HG02678 (cell line): ENCODE measurements at regions not wholly inside any gene's neighbourhood (a gene's known extent, or its start where the extent isn't known, plus 50 kb on each side); places are given as distances from the start of the nearest gene placed in this dataset.

Source experiments
- ATAC-seq: cut with Tn5 transposase; IDR thresholded peaks from one replicate; pipeline ENCODE4 v1.9.1; 2021; ENCODE audit warnings: mild to moderate bottlenecking, moderate library complexity; ENCODE audit not compliant: unreplicated experiment

DNA sequence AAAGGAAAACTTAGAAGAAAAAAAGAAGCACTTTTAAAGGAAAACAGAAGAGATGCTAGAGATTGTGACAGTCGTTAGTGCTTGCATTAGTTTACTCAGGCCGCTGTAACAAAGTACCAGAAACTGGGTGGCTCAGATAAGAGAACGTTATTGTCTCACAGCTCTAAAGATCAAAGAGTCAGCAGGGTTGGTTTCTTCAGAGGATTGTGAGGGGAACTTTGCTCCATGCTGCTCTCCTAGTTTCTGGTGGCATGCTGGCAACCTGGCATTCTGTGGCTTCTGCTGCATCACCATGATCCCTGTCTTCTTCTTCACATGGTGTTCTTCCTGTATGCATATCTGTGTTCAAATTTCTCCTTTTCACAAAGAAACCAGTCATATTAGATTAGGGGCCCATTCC lies 119.4 kb upstream of the PLEKHA5 start:
- ATAC-seq = no peak

GRCh38 chr12:19010726-19011125 lies 118.8 kb upstream of the PLEKHA5 start:
- no peak for ATAC-seq

DNA sequence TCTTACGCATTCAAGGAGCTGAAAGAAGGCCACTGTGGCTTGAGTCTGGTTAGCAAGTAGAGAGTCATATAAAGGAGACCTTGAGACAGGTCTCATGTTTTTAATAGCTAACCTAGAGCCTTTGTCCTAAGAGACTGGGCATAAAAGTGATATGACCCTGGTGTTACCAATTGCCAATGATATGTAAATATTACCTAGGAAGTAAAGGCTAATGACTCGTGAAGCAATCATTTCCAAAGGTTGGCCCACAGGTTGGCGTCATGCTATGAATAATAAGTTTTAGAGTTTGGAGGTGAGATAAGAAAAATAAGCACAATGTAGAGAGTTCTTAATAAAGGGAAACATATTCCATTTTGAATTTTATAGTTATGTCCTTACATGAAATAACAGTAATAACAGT lies 116.6 kb upstream of the PLEKHA5 start:
- ATAC-seq = no peak

DNA sequence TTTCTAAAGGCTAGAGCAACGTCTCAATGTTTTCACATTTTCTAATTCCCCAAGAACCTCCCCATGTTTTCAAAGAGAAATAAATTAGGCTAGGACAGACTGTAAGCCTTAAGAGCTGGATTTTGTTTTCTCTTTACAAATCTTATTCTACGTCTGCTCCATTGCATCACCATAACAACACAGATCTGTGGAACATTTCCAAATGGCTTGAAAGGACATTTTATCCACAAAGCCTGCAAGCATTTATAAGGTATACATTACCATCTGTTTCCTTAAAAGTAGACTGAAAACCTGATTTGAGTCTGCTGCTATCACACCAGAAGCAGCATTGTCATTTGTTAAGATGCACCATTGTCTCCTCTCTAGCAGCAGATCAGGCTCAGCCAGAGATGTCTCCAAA lies 115.3 kb upstream of the PLEKHA5 start:
- ATAC-seq = no peak

- ATAC-seq = no peak
Measured at GRCh38 chr12:19015285-19015684, 114.2 kb upstream of the PLEKHA5 start.

DNA sequence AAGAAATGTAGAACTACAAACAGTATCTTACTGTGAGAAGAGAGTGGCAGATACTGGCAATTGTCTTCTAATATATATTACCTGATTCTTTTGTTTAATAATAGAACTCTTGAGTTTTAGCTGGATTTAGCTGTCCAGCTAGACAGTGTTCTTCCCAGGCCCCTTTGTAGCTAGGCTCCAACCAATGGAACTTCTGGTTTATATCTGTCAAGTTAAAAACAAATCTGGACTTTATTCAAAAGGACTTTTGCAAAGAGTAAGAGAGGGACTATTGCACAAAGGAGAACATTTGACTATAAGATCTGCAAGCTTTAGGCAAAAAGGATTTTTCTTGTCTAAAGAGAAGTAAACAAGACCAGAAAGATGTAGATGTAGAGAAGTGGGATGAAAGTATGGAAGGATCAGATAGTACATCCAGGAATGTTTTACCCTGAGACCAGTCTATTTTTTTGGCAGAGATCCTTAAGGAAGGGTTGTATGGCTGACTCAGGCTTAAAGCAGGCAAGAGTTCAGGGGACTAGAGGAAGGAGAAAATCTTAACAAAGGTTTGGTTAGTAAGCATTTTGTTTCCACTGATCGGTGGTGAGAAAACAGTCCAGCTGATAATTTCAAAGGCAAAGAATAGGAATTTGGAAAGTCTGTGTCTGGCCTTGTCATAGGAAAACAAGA lies 111.1 kb upstream of the PLEKHA5 start:
- no peak for ATAC-seq

DNA sequence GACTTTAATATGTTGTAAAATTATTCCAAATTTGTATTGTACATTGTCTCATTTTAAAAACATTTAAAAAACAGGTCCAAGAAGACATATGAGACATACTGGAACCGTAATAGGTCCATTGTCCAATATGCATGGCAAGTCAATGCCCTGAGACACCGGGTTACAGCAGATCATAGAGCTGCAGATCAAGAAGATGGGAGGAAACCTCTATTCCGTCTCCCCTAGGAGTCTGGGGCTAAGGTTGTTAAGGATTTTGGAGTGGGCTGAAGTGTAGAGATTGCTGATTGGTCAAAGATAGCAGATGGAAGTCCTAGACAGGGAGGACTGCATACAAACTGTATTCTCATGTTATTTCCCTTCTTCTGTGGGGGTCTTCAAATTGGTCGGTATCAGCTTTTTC lies 108.3 kb upstream of the PLEKHA5 start:
- no peak for ATAC-seq

DNA sequence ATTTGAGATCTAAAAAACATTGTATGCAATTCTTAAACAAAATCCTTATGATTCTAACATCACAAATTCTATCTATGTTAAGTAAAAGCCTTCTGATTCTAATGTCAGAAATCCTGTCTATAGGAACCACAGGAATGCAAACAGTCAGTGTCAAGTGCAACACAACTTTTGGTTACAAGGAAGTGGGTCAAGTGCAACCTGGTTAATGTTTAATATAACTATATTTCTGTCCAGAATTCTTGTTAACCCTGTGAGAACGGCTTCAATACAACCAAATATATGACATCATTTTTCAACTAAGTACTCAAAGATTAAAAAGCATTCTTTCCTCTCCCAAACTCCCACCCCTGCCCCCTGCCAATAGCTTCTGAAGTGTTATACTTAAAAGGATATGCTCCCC lies 107.9 kb upstream of the PLEKHA5 start:
- ATAC-seq = no peak

DNA sequence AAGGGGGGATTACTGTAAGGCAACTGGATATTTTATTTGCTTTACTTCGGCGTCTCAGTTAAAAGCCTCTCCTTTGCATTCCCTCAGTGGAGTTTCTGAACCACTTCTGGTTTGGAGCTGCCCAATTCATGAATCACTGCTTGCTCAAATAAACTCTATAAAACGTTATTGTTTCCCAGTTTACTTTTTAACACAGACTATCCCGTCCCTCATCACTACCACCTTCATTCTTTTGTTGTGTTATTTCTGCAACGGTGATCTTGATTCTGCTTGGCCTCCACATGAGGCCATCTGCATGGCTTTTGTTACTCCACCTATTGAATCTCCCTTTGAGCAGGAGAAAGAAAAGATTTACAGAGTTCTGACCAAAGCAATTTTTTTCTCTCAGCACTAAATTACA lies 104.0 kb upstream of the PLEKHA5 start:
- ATAC-seq = no peak

GRCh38 chr12:19026034-19026433 lies 103.5 kb upstream of the PLEKHA5 start:
- ATAC-seq = no peak

- ATAC-seq = no peak
Measured at GRCh38 chr12:19026614-19027488, 102.7 kb upstream of the PLEKHA5 start.

- no peak for ATAC-seq
Measured at GRCh38 chr12:19030180-19030579, 99.4 kb upstream of the PLEKHA5 start.

DNA sequence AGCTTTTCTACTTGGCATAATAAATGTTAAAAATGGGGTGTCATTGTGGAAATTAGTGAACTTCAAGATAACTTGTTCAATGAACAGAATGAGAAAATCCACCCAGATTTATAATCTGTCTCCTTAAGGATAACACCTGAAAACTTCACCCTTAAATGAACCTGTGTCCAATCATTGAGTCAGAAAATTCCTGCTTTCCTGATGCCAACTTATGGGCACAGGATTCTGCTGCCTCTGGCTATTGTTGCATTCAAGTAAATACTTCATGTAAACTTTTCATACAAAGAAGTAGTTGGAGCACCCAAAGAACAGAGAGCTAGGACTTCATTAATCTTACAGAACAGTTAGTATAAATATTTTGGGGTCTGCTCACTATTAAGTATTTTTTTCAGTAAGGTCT lies 98.9 kb upstream of the PLEKHA5 start:
- ATAC-seq = no peak

DNA sequence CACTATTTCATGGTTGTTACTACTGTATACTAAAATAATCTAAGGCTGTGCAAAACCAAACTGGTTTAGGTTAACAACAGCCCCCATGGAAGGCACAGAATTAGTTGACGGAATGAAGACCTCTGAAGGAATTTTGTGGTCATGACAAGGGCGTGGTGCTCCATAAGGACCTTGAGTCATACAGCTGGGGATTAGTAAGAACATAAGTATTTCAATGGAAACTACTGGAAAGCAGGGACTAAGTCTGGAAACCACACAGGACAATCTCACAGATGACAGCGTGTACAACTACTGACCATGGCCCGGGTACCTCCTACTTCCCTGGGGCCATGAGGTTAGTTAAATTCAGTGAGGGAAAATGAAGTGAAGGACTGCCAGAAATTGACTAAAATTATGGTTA lies 98.5 kb upstream of the PLEKHA5 start:
- no peak for ATAC-seq

DNA sequence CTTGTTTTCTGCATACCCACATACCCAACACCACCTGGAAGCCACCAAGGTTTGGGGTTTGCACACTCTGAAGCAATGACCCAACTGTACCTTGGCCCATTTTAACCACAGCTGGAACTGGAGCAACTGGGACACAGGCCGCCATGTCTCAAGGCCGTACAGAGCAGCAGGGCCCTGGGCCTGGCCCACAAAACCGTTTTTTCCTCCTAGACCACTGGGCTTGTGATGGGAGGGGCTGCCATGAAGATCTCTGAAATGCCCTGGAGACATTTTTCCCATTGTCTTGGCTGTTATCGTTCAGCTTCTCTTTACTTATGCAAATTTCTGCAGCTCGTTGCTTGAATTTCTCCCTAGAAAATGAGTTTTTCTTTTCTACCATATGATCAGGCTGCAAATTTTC lies 96.7 kb upstream of the PLEKHA5 start:
- no peak for ATAC-seq

DNA sequence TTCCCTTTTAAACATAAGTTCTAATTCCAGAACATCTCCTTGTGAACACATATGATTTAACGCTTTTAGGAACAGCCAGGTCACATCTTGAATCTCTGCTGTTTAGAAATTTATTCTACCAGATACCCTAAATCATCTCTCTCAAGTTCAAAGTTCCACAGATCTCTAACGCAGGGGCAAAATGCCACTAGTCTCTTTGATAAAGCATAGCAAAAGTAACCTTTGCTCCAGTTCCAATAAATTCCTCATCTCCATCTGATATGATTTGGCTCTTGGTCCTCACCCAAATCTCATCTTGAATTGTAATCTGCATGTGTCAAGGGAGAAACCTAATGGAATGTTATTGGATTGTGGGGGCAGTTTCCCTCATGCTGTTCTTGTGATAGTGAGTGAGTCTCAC lies 96.3 kb upstream of the PLEKHA5 start:
- no peak for ATAC-seq

DNA sequence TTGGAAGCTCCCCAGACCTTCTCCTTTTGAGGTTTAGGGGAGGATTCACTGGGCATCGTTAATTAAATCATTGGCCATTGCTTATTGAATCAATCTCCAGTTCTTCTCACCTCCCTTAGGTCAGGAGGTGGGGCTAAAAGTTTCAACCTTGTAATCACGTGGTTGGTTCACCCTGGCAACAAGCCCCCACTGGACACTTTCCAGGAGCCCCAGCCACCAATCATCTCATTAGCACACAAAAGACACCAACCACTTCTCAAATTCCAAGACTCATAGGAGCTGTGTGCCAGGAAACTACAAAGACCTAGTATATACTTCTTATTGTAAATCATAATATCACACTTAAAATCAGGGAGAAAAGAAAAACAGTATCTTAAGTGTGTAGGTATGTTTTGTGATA lies 94.6 kb upstream of the PLEKHA5 start:
- no peak for ATAC-seq

GRCh38 chr12:19035536-19035935 lies 94.0 kb upstream of the PLEKHA5 start:
- ATAC-seq = no peak

- no peak for ATAC-seq
Measured at GRCh38 chr12:19036673-19037357, 92.7 kb upstream of the PLEKHA5 start.

DNA sequence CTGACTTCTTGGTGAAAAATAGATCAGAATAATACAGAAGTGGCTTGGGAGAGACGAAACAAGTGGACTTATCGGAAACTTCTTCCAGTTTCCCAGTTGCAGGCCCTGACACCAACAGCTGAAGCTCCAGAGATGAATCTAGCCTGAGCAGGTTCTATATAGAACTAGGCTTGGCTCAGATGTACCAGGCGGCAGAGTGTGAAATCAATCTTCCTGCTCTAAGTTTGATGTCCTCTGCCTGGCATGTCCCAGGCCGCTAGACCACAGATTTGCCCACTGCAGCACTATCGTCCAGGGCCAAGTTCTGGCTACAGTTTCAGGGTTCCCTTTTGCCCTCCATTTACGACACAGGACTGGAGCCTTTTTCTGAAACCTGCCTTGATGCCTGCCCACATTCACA lies 91.3 kb upstream of the PLEKHA5 start:
- ATAC-seq = no peak

DNA sequence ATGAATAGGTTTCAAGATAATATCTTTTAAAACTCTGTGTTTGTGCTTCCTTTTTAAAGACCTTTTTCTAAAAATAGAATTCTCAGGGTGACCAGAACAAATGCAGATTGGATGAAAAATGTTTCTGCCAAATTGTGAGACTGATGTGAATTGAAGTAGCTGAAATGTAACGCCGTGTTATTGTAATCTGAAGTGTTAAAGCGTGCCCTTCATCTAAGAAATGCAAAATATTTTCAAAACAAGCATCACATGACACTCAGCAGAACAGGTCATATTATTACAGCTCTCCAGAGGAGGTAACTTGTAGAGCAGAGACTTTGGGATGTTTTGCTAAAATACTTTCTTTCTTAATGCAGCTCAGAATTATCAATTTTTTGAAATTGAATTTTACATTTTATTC lies 90.0 kb upstream of the PLEKHA5 start:
- no peak for ATAC-seq

- no peak for ATAC-seq
Measured at GRCh38 chr12:19042221-19042620, 87.3 kb upstream of the PLEKHA5 start.
